Kasumi-1 (cell line): ENCODE measurements at regions not wholly inside any gene's neighbourhood (a gene's known extent, or its start where the extent isn't known, plus 50 kb on each side); places are given as distances from the start of the nearest gene placed in this dataset.
"Not testable (repeated sequence)": the region's sequence is repeated elsewhere in the genome, so short reads cannot be mapped to it uniquely, and the experiment has no call there.

ENCODE experiments used
- DNase-seq, 2 experiments: peaks; one replicate each; lab custom pipeline; 2025; lab: John Stamatoyannopoulos, UW

- DNase-seq, result not testable (repeated sequence)
These were observed 54.1 kb upstream of the NOTCH2NLA start for GRCh38 chr1:146282807-146283526.

- DNase-seq, result not testable (repeated sequence)
These were observed 52.7 kb upstream of the NOTCH2NLA start for GRCh38 chr1:146281522-146281921.

GRCh38 chr1:146278758-146279157 is 49.9 kb upstream of the NOTCH2NLA start:
- not testable (repeated sequence) for DNase-seq
